GF-D8 (cell line): ENCODE measurements at regions not wholly inside any gene's neighbourhood (a gene's known extent, or its start where the extent isn't known, plus 50 kb on each side); places are given as distances from the start of the nearest gene placed in this dataset.
A peak's percentile ranks its signal among the peaks of the same experiment; 100 is the strongest.

Experiments used
- DNase-seq: peaks from one replicate; lab custom pipeline; 2025; lab: John Stamatoyannopoulos, UW

GRCh38 chr16:86018071-86018470 is 119.1 kb downstream of the IRF8 start:
- DNase-seq: no peak

GRCh38 chr16:86018487-86018886 is 119.5 kb downstream of the IRF8 start:
- DNase-seq: peak; percentile 28

GRCh38 chr16:86018941-86019340 is 120.0 kb downstream of the IRF8 start:
- no peak for DNase-seq

GRCh38 chr16:86019446-86020047 is 120.6 kb downstream of the IRF8 start:
- no peak for DNase-seq

- DNase-seq: no peak
These were observed 122.0 kb downstream of the IRF8 start for GRCh38 chr16:86020971-86021370.

- DNase-seq: no peak
These were observed 123.5 kb downstream of the IRF8 start for GRCh38 chr16:86022381-86022960.

GRCh38 chr16:86024210-86024609 is 125.2 kb downstream of the IRF8 start:
- DNase-seq: no peak

GRCh38 chr16:86025706-86026105 is 126.7 kb downstream of the IRF8 start:
- no peak for DNase-seq

- DNase-seq: no peak
These were observed 127.4 kb downstream of the IRF8 start for GRCh38 chr16:86026171-86026910.

GRCh38 chr16:86026916-86027315 is 128.0 kb downstream of the IRF8 start:
- DNase-seq: no peak

GRCh38 chr16:86027373-86028126 is 128.6 kb downstream of the IRF8 start:
- DNase-seq: no peak

GRCh38 chr16:86029131-86029741 is 130.3 kb downstream of the IRF8 start:
- DNase-seq: no peak

- no peak for DNase-seq
These were observed 131.2 kb downstream of the IRF8 start for GRCh38 chr16:86030116-86030515.

- DNase-seq: no peak
These were observed 132.2 kb downstream of the IRF8 start for GRCh38 chr16:86031141-86031678.

GRCh38 chr16:86033016-86033474 is 134.1 kb downstream of the IRF8 start:
- DNase-seq: no peak

- no peak for DNase-seq
These were observed 135.0 kb downstream of the IRF8 start for GRCh38 chr16:86033971-86034370.

GRCh38 chr16:86034421-86034919 is 135.5 kb downstream of the IRF8 start:
- DNase-seq: no peak

- no peak for DNase-seq
These were observed 136.9 kb downstream of the IRF8 start for GRCh38 chr16:86035906-86036305.

- DNase-seq: no peak
These were observed 139.3 kb downstream of the IRF8 start for GRCh38 chr16:86037999-86038925.

- DNase-seq: no peak
These were observed 140.0 kb downstream of the IRF8 start for GRCh38 chr16:86038926-86039310.

GRCh38 chr16:86039606-86040005 is 140.6 kb downstream of the IRF8 start:
- DNase-seq: no peak
